ENCODE measurements at regions not wholly inside any gene's neighbourhood (a gene's known extent, or its start where the extent isn't known, plus 50 kb on each side); places are given as distances from the start of the nearest gene placed in this dataset.
A peak's percentile ranks its signal among the peaks of the same experiment; 100 is the strongest.

GRCh38 chr5:113675166-113675565 is 161.7 kb downstream of the YTHDC2 start:
- CTCF ChIA-PET: no interaction called here

GRCh38 chr5:113678202-113678601 is 164.7 kb downstream of the YTHDC2 start:
- Histone ChIP-seq H3K9me2 (ENCODE audit: insufficient read depth) (no peaks in the 10 kb centered on the region), H3K27me3 (ENCODE audit: insufficient read depth, low read length) (no peaks in the 10 kb centered on the region), H3K9me3 (ENCODE audit: control insufficient read depth in 1 of 2, insufficient read depth in 1 of 2, low read depth in 1 of 2, low read length in 2 of 2) (peaks cover 0 to 7% of the 10 kb centered on the region in 2 experiments; a peak in 1 of 4 replicates), H3K9ac (ENCODE audit: low read length) (no peak overlapping the region), H4K20me1 (ENCODE audit: insufficient read depth) (no peaks in the 10 kb centered on the region), H2AFZ (ENCODE audit: low read depth, low read length, poor library complexity, severe bottlenecking) (peak overlapping the region; percentile 77), H3K36me3 (ENCODE audit: control insufficient read depth in 1 of 2, insufficient read depth in 2 of 2, low read length in 2 of 2) (no peaks in the 10 kb centered on the region), H3K4me2 (ENCODE audit: low read length) (0 out of 2 replicates have a peak overlapping the region, but pooled peaks have one; percentile 17), H3K4me1 (ENCODE audit: control insufficient read depth in 1 of 2, insufficient read depth in 2 of 2, low read length in 2 of 2) (no peaks in the 10 kb centered on the region), H3K4me3 (replicated peaks in 1 of 2; ENCODE audit: low read depth in 1 of 2, low read length in 2 of 2) (no peak overlapping the region), H3K79me2 (ENCODE audit: insufficient read depth, low read length) (no peaks in the 10 kb centered on the region), H3K27ac (ENCODE audit: low read depth, low read length) (no peak overlapping the region)
- intact Hi-C loops (cut with micrococcal nuclease): loop anchor here (5.0 to 10.0 kb wide), 4 partner anchors 66 to 1569 kb away; no protein-coding TSS in a partner anchor
- POLR2A ChIA-PET: no interaction called here
- CTCF ChIA-PET: interaction anchor here (1.5 kb wide), 1 partner anchor 66 kb away, joined by 7 read pairs; no protein-coding TSS in a partner anchor
- RAD21 ChIA-PET (ENCODE audit: low non-redundant PET in 1 of 2, low total read pairs in 2 of 2, uncharacterized antibody in 2 of 2, unreplicated experiment in 2 of 2): no interaction called here
- DNase-seq (ENCODE audit: low read depth, low spot score) (no peak), ATAC-seq (no peak)
- no TSS peak for BruUV-seq (replicated peaks)
- no peak for TF ChIP-seq ELF1 (IDR thresholded peaks at IDR 0.05; ENCODE audit: borderline replicate concordance, low read depth)
- TF ChIP-seq ZNF274 (IDR thresholded peaks at IDR 0.05; ENCODE audit: low read depth, low read length): no peak
- TF ChIP-seq MAX (IDR thresholded peaks at IDR 0.05): no peak
- no peak for TF ChIP-seq EZH2phosphoT487 (IDR thresholded peaks at IDR 0.05; ENCODE audit: borderline replicate concordance)
- TF ChIP-seq POLR2AphosphoS5 (IDR thresholded peaks at IDR 0.05; ENCODE audit: low read depth, low read length): no peak
- TF ChIP-seq ATF3 (IDR thresholded peaks at IDR 0.05): no peak
- no peak for TF ChIP-seq POLR2A (IDR thresholded peaks at IDR 0.05; ENCODE audit: borderline replicate concordance, extremely low read depth, insufficient read depth, insufficient read length)
- TF ChIP-seq CEBPB (IDR thresholded peaks at IDR 0.05; ENCODE audit: low read depth): no peak
- TF ChIP-seq SRF (IDR thresholded peaks at IDR 0.05; ENCODE audit: low read depth): no peak
- TF ChIP-seq YY1 (IDR thresholded peaks at IDR 0.05; ENCODE audit: extremely low read depth, insufficient replicate concordance, low read depth, low read length): no peak
- no peak for TF ChIP-seq CTCF (IDR thresholded peaks at IDR 0.05 in 2 of 3, conservative IDR thresholded peaks at IDR 0.05 in 1 of 3; ENCODE audit: borderline replicate concordance in 1 of 3, insufficient read depth in 1 of 3, low read depth in 2 of 3, low read length in 2 of 3)

More at GRCh38 chr5:113675166-113675565, 161.7 kb downstream of the YTHDC2 start:
- Histone ChIP-seq H3K9ac (ENCODE audit: low read length) (no peak overlapping the region), H3K9me3 (ENCODE audit: control insufficient read depth in 1 of 2, insufficient read depth in 1 of 2, low read depth in 1 of 2, low read length in 2 of 2) (peaks cover 0 to 7% of the 10 kb centered on the region in 2 experiments; a peak in 1 of 4 replicates), H3K36me3 (ENCODE audit: control insufficient read depth in 1 of 2, insufficient read depth in 2 of 2, low read length in 2 of 2) (no peaks in the 10 kb centered on the region), H2AFZ (ENCODE audit: low read depth, low read length, poor library complexity, severe bottlenecking) (no peak overlapping the region), H3K9me2 (ENCODE audit: insufficient read depth) (no peaks in the 10 kb centered on the region), H3K4me3 (replicated peaks in 1 of 2; ENCODE audit: low read depth in 1 of 2, low read length in 2 of 2) (no peak overlapping the region), H3K4me1 (ENCODE audit: control insufficient read depth in 1 of 2, insufficient read depth in 2 of 2, low read length in 2 of 2) (no peaks in the 10 kb centered on the region), H4K20me1 (ENCODE audit: insufficient read depth) (no peaks in the 10 kb centered on the region), H3K27me3 (ENCODE audit: insufficient read depth, low read length) (no peaks in the 10 kb centered on the region), H3K4me2 (ENCODE audit: low read length) (no peak overlapping the region), H3K27ac (ENCODE audit: low read depth, low read length) (no peak overlapping the region), H3K79me2 (ENCODE audit: insufficient read depth, low read length) (no peaks in the 10 kb centered on the region)
- no TSS peak for BruUV-seq (replicated peaks)
- RAD21 ChIA-PET (ENCODE audit: low non-redundant PET in 1 of 2, low total read pairs in 2 of 2, uncharacterized antibody in 2 of 2, unreplicated experiment in 2 of 2): no interaction called here
- intact Hi-C loops (cut with micrococcal nuclease): loop anchor here (5.0 to 10.0 kb wide), 4 partner anchors 63 to 1572 kb away; no protein-coding TSS in a partner anchor
- no peak for DNase-seq (ENCODE audit: low read depth, low spot score)
- POLR2A ChIA-PET: no interaction called here
- ATAC-seq: no peak
- TF ChIP-seq ELF1 (IDR thresholded peaks at IDR 0.05; ENCODE audit: borderline replicate concordance, low read depth): no peak
- TF ChIP-seq EGR1 (IDR thresholded peaks at IDR 0.05; ENCODE audit: low read depth): no peak
- TF ChIP-seq CTCF (IDR thresholded peaks at IDR 0.05 in 2 of 3, conservative IDR thresholded peaks at IDR 0.05 in 1 of 3; ENCODE audit: borderline replicate concordance in 1 of 3, insufficient read depth in 1 of 3, low read depth in 2 of 3, low read length in 2 of 3): no peak
